ENCODE measurements at regions not wholly inside any gene's neighbourhood (a gene's known extent, or its start where the extent isn't known, plus 50 kb on each side); places are given as distances from the start of the nearest gene placed in this dataset.

- Histone ChIP-seq H3K4me1 (peaks cover 0 to 15% (median 0%) of the 10 kb centered on the region in 9 donors), H3K27ac (no peak overlapping the region), H3K27me3 (no peaks in the 10 kb centered on the region), H3K4me3 (no peak overlapping the region), H3K9me3 (peaks cover 0 to 4% (median 0%) of the 10 kb centered on the region in 11 donors), H3K36me3 (no peaks in the 10 kb centered on the region)
- intact Hi-C loops (cut with DNase I): no loop called here
- TF ChIP-seq CTCF (IDR thresholded peaks at IDR 0.05): no peak
- peak in 1 of 2 donors; percentile 6 for DNase-seq
- ATAC-seq: peak in 1 of 8 donors; percentile 51
Observed at GRCh38 chr2:40914666-40915065, 462.8 kb upstream of the SLC8A1 start.

- H3K27me3 ChIP-seq: no peaks in the 10 kb centered on the region
- no peaks in the 10 kb centered on the region for H3K36me3 ChIP-seq
- no peak for ATAC-seq
Observed at GRCh38 chr2:40915651-40916050, 463.8 kb upstream of the SLC8A1 start.

GRCh38 chr2:40935349-40935748 is 483.5 kb upstream of the SLC8A1 start:
- intact Hi-C loops (cut with DNase I): no loop called here

More at GRCh38 chr2:40915651-40916050, 463.8 kb upstream of the SLC8A1 start:
- H3K27ac ChIP-seq: no peak overlapping the region
- peaks cover 0 to 15% (median 0%) of the 10 kb centered on the region in 9 donors for H3K4me1 ChIP-seq
- intact Hi-C loops (cut with DNase I): no loop called here
- no peak for DNase-seq
- TF ChIP-seq CTCF (IDR thresholded peaks at IDR 0.05): no peak
- no peaks in the 10 kb centered on the region for H3K9me3 ChIP-seq
- H3K4me3 ChIP-seq: no peak overlapping the region

GRCh38 chr2:40937284-40937683 is 485.4 kb upstream of the SLC8A1 start:
- ATAC-seq: no peak
- 89 to 94% methylated on average over 3 of the region's 3 CpGs for WGBS, 2 donors
- H3K4me3 ChIP-seq: no peak overlapping the region
- peaks cover 0 to 25% (median 4%) of the 10 kb centered on the region in 11 donors for H3K9me3 ChIP-seq
- no peak overlapping the region for H3K27ac ChIP-seq
- no peak for TF ChIP-seq CTCF (IDR thresholded peaks at IDR 0.05)
- no peaks in the 10 kb centered on the region for H3K4me1 ChIP-seq
- no peaks in the 10 kb centered on the region for H3K36me3 ChIP-seq
- intact Hi-C loops (cut with DNase I): no loop called here
- no peak for DNase-seq
- no peaks in the 10 kb centered on the region for H3K27me3 ChIP-seq

More at GRCh38 chr2:40935349-40935748, 483.5 kb upstream of the SLC8A1 start:
- Histone ChIP-seq H3K4me3 (no peak overlapping the region), H3K4me1 (no peaks in the 10 kb centered on the region), H3K27ac (no peak overlapping the region), H3K27me3 (no peaks in the 10 kb centered on the region), H3K36me3 (no peaks in the 10 kb centered on the region), H3K9me3 (peaks cover 0 to 5% (median 0%) of the 10 kb centered on the region in 11 donors)
- ATAC-seq (no peak), DNase-seq (no peak)
- TF ChIP-seq CTCF (IDR thresholded peaks at IDR 0.05): no peak
- 64 to 70% methylated on average over 2 of the region's 2 CpGs for WGBS, 2 donors

All from heart right ventricle (tissue), 16 donors.